NCI-H526 treated with DMSO at 0.1 percent for 48 hours (cell line): ENCODE measurements at regions not wholly inside any gene's neighbourhood (a gene's known extent, or its start where the extent isn't known, plus 50 kb on each side); places are given as distances from the start of the nearest gene placed in this dataset.
A peak's percentile ranks its signal among the peaks of the same experiment; 100 is the strongest.
"Not testable (repeated sequence)": the region's sequence is repeated elsewhere in the genome, so short reads cannot be mapped to it uniquely, and the experiment has no call there.

ENCODE experiments used
- DNase-seq: peaks from one replicate; lab custom pipeline; 2025; lab: John Stamatoyannopoulos, UW

- DNase-seq, result not testable (repeated sequence)
Observed at GRCh38 chr7:26424319-26424718, 132.7 kb downstream of the SNX10 start.

DNA sequence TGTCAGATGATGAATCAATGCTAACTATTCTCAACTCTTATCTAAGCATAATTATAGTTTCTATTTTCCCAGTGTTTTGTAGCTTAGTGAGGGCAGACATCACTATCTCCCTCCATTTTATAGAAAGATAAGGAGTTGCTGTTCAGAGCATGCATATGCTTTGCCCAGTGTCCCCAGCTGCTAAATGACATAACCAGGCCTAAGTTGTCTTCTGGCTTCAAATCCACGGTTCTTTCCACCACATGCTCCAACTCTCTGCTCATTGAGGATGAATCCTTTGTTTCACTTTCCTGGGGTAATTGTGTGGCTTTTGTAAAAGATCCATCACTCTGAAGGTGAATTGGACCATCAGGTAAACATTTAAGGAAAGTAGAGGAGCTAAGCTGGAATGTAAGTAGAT is 134.0 kb downstream of the SNX10 start:
- no peak for DNase-seq

- no peak for DNase-seq
Observed at GRCh38 chr7:26426096-26426495, 134.4 kb downstream of the SNX10 start.

GRCh38 chr7:26428571-26428970 is 136.9 kb downstream of the SNX10 start:
- no peak for DNase-seq

DNA sequence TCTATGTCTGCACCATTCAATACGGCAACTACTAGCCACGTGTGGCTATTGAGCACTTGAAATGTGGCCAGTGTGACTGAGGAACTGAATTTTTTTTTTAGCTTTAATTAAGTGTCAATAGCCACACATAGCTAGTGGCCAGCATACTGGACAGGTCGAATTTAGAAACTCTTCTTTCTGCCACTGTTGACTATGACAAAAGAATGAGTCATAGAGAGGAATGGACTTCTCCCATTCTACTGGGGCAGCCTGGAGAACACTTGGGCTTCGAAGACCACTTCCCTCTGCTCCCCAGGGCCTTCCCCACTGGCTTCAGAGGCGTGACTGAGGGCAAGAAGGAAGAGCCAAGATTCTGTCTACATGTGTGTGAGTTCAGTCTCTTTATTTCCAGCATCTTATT is 137.5 kb downstream of the SNX10 start:
- DNase-seq, result no peak

- no peak for DNase-seq
Observed at GRCh38 chr7:26434974-26435373, 143.3 kb downstream of the SNX10 start.

DNA sequence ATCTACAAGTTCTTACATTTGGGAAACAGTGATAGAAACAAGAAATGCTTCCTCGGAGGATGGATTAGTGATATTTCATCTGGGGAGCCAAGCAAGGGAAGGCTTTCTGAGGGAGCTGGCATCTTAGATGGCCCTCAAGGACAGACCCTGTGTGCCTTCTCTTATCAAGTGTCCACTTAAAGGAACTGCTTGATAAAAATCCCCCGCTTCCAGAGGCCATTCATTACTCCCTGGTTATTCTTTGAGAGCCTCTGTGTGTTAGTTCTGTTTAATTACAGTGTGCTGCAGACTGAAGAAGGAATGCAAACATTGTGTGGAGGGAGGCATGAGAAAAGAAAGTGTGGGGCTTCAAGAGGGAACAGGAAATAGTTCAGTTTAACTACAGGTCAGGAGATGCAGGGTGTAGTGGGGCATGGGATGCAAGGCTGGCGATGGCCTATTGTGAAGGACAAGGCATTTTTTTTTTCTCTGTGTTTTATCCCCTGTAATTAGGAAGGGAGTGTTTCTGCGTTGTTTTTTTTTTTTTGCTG is 145.4 kb downstream of the SNX10 start:
- no peak for DNase-seq

DNA sequence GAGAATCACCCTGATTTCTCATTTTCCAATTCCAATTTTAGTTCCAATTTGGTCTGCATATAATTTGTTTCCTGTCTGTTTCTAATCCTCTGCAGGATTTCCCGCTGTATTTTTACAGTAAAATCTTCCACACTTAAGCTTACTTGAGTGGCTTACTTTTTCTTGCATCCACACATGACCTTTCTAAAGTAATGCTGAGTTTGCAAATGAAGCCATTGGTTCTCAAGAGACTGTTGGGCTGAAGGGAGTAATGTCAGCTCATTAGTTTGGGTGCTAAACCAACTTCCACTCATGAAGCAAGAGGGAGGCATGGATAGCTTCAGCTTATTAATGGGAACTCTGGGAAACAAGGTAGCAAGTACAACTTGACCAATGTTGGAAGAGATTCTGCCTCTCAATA is 146.4 kb downstream of the SNX10 start:
- DNase-seq, result no peak

GRCh38 chr7:26439521-26440232 is 148.0 kb downstream of the SNX10 start:
- DNase-seq, result peak; percentile 51

GRCh38 chr7:26440233-26441001 is 148.8 kb downstream of the SNX10 start:
- peak; percentile 64 for DNase-seq

GRCh38 chr7:26441002-26441521 is 149.4 kb downstream of the SNX10 start:
- DNase-seq, result peak; percentile 79

GRCh38 chr7:26441611-26442277 is 150.1 kb downstream of the SNX10 start:
- peak; percentile 47 for DNase-seq

DNA sequence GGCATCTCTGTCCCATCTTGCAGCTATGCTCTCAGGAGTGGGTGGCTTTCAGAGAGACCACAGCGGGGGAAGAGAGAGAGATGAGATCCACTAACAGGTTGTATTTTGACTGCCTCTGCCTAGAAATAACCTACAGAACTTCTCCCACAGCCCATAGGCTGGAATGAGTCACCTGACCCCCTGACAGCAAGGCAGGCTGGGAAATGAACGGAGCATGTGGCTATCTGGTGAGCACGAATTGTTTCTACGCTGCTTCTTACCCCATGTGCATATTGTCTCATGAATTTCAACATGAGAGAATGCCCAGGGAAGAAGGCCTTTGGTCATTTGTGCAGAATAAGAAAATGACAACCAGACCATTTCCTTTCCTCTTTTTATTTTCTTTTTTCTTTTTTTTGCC is 151.3 kb downstream of the SNX10 start:
- no peak for DNase-seq

DNA sequence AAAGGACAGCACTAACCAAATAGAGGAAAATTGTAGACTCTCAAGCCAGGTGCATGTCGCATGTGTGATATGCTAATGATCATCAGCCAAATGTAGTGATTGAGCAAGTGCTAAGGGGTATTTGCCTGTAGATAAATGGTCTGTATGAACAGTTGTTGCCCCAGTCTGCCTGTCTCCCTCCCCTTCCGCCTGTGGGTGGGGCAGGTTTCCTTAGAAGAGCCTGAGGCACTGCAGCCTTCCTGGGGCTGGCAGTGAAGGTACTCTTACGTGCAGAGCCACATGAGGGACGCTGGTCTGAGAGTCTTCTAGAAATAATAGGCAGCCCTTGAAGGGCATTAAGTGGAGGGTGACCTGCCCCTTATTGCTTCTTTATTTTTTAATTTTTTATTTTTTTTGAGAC is 152.1 kb downstream of the SNX10 start:
- DNase-seq, result peak; percentile 19

GRCh38 chr7:26444555-26444954 is 152.9 kb downstream of the SNX10 start:
- DNase-seq, result no peak

DNA sequence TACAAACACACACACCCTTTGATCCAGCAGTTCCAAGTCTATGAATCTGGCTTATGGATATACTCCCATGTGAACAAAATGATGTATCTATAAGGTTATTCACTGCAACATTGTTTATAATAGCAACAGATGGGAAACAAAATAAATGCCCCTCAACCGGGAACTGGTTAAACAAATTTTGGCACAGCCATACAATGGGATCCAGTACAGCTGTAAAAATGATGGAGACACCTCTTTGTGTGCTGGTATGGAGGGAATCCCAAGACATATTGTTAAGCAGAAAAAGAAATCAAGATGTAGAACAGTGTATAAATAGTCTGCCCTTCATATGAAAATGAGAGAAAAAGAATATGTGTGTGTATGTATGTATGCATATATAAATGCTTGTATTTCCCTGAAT is 155.5 kb downstream of the SNX10 start:
- DNase-seq, result no peak

GRCh38 chr7:26449175-26450165 is 157.8 kb downstream of the SNX10 start:
- DNase-seq, result no peak

GRCh38 chr7:26451997-26452396 is 160.3 kb downstream of the SNX10 start:
- DNase-seq, result no peak

- DNase-seq, result no peak
Observed at GRCh38 chr7:26454180-26454579, 162.5 kb downstream of the SNX10 start.

DNA sequence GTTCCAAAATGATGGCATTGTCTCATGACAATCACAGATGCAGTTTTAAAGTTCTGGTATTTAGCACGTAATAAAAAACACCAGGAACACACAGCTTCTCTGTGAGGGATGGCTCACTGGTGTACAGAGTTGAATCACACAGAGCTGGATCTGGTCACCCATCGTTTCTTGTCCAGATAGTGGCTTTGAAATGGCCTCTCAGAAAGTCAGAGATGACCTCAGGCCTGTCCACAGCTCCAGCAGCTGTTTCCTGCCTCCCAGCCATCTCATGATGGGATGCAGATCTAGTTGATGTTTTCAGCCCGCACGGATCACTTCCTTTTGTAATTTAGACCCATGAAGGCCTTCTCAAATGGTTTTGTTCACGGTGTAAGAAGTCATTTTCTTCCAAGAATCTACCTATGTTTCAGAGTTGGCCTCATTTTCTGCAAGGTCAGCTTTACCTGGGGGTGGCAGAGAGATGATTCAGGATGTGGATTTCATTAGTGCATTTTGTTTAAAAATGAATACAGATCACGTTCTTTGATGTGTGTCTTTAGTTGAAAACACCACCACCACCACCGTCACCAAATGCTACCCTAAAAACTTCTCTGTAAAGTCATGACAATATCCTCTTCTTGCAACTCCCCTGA is 166.2 kb downstream of the SNX10 start:
- no peak for DNase-seq
